ENCODE measurements at regions not wholly inside any gene's neighbourhood (a gene's known extent, or its start where the extent isn't known, plus 50 kb on each side); places are given as distances from the start of the nearest gene placed in this dataset.
"Not testable (repeated sequence)": the region's sequence is repeated elsewhere in the genome, so short reads cannot be mapped to it uniquely, and the experiment has no call there.

DNA sequence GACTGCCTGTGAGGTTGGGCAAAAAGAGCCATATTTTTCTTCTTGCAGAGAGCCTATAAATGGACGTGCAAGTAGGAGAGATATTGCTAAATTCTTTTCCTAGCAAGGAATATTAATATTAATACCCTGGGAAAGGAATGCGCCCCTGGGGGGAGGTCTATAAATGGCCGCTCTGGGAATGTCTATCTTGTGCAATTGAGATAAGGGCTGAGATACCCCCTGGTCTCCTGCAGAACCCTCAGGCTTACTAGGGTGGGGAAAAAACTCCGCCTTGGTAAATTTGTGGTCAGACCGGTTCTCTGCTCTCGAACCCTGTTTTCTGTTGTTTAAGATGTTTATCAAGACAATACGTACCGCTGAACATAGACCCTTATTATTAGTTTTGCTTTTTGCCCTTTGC, 157.8 kb downstream of the IER5 start:
- TF ChIP-seq, protein P1, sequence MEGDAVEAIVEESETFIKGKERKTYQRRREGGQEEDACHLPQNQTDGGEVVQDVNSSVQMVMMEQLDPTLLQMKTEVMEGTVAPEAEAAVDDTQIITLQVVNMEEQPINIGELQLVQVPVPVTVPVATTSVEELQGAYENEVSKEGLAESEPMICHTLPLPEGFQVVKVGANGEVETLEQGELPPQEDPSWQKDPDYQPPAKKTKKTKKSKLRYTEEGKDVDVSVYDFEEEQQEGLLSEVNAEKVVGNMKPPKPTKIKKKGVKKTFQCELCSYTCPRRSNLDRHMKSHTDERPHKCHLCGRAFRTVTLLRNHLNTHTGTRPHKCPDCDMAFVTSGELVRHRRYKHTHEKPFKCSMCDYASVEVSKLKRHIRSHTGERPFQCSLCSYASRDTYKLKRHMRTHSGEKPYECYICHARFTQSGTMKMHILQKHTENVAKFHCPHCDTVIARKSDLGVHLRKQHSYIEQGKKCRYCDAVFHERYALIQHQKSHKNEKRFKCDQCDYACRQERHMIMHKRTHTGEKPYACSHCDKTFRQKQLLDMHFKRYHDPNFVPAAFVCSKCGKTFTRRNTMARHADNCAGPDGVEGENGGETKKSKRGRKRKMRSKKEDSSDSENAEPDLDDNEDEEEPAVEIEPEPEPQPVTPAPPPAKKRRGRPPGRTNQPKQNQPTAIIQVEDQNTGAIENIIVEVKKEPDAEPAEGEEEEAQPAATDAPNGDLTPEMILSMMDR (IDR thresholded peaks at IDR 0.05 in 2 of 3, conservative IDR thresholded peaks at IDR 0.05 in 1 of 3; ENCODE audit: borderline replicate concordance in 1 of 3, insufficient read depth in 1 of 3, low read depth in 2 of 3, low read length in 2 of 3): not testable (repeated sequence)
- not testable (repeated sequence) for TF ChIP-seq POLR2A (IDR thresholded peaks at IDR 0.05; ENCODE audit: borderline replicate concordance, extremely low read depth, insufficient read depth, insufficient read length); EZH2phosphoT487 (IDR thresholded peaks at IDR 0.05; ENCODE audit: borderline replicate concordance); ZNF274 (IDR thresholded peaks at IDR 0.05; ENCODE audit: low read depth, low read length); POLR2AphosphoS5 (IDR thresholded peaks at IDR 0.05; ENCODE audit: low read depth, low read length); EZH2 (IDR thresholded peaks at IDR 0.05); ATF3 (IDR thresholded peaks at IDR 0.05); CEBPB (IDR thresholded peaks at IDR 0.05; ENCODE audit: low read depth); REST (IDR thresholded peaks at IDR 0.05; ENCODE audit: low read depth)
- TF ChIP-seq, protein P2, sequence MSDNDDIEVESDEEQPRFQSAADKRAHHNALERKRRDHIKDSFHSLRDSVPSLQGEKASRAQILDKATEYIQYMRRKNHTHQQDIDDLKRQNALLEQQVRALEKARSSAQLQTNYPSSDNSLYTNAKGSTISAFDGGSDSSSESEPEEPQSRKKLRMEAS (IDR thresholded peaks at IDR 0.05): not testable (repeated sequence)
